ENCODE measurements at regions not wholly inside any gene's neighbourhood (a gene's known extent, or its start where the extent isn't known, plus 50 kb on each side); places are given as distances from the start of the nearest gene placed in this dataset.

- TF ChIP-seq FOXP2 (optimal IDR thresholded peaks at IDR 0.05; ENCODE audit: control extremely low read depth, extremely low read length, insufficient read depth) (no peak), EZH2 (IDR thresholded peaks at IDR 0.05) (no peak), POLR2AphosphoS5 (IDR thresholded peaks at IDR 0.05; ENCODE audit: borderline replicate concordance, low read depth, low read length) (no peak)
- H3K9me3 ChIP-seq (ENCODE audit: low read depth, low read length), result no peaks in the 10 kb centered on the region
- H3K9ac ChIP-seq (ENCODE audit: insufficient read length), result no peak overlapping the region
- H3K4me3 ChIP-seq, result no peak overlapping the region
- no peaks in the 10 kb centered on the region for H3K36me3 ChIP-seq (ENCODE audit: insufficient read depth, low read length)
- no peak for DNase-seq (ENCODE audit: low read depth, low spot score)
- H3K27ac ChIP-seq, result no peak overlapping the region
Observed at GRCh38 chr10:47136866-47137265, 163.1 kb upstream of the GDF10 start.

- H3K9ac ChIP-seq (ENCODE audit: insufficient read length), result no peak overlapping the region
- no peaks in the 10 kb centered on the region for H3K36me3 ChIP-seq (ENCODE audit: insufficient read depth, low read length)
- DNase-seq (ENCODE audit: low read depth, low spot score), result no peak
- no peaks in the 10 kb centered on the region for H3K9me3 ChIP-seq (ENCODE audit: low read depth, low read length)
- no peak overlapping the region for H3K27ac ChIP-seq
- TF ChIP-seq EZH2 (IDR thresholded peaks at IDR 0.05), result no peak
- TF ChIP-seq FOXP2 (optimal IDR thresholded peaks at IDR 0.05; ENCODE audit: control extremely low read depth, extremely low read length, insufficient read depth), result no peak
- no peak for TF ChIP-seq POLR2AphosphoS5 (IDR thresholded peaks at IDR 0.05; ENCODE audit: borderline replicate concordance, low read depth, low read length)
- no peak overlapping the region for H3K4me3 ChIP-seq
Observed at GRCh38 chr10:47137311-47137851, 162.6 kb upstream of the GDF10 start.

- DNase-seq (ENCODE audit: low read depth, low spot score), result no peak
- H3K9me3 ChIP-seq (ENCODE audit: low read depth, low read length), result no peaks in the 10 kb centered on the region
- H3K36me3 ChIP-seq (ENCODE audit: insufficient read depth, low read length), result no peaks in the 10 kb centered on the region
- no peak overlapping the region for H3K27ac ChIP-seq
- no peak overlapping the region for H3K9ac ChIP-seq (ENCODE audit: insufficient read length)
- TF ChIP-seq FOXP2 (optimal IDR thresholded peaks at IDR 0.05; ENCODE audit: control extremely low read depth, extremely low read length, insufficient read depth) (no peak), EZH2 (IDR thresholded peaks at IDR 0.05) (no peak), POLR2AphosphoS5 (IDR thresholded peaks at IDR 0.05; ENCODE audit: borderline replicate concordance, low read depth, low read length) (no peak)
- no peak overlapping the region for H3K4me3 ChIP-seq
Observed at GRCh38 chr10:47139121-47139520, 160.9 kb upstream of the GDF10 start.

DNA sequence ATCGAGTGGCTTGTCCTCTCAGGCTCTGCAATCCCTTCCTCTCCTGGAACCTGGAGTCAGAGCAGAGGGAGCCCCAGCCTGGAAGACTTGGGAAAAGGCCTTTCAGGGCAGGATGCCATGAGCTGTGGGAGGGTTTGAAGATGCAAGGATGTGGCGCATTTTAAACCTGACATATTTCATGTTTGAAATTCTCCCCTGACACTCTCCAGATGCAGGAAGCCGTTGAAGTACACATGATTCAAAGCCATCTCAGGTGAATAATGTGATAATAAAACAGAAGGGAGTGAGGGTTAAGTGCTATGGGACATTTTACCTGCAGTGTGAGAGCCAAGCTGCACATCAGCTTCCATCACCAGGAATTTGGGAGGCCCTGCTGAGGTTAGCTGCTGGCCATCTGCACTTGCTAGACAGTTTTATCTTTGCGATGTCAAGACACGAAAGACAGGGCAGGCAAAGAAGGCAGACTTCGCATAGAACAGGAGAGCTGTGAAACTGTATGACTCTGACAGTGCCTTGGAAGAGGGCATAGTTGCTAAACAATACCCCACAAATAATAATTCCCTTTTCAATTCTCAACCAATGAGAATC, 159.1 kb upstream of the GDF10 start:
- Histone ChIP-seq H3K9ac (ENCODE audit: insufficient read length) (no peak overlapping the region), H3K4me3 (no peak overlapping the region), H3K27ac (no peak overlapping the region), H3K9me3 (ENCODE audit: low read depth, low read length) (no peaks in the 10 kb centered on the region), H3K36me3 (ENCODE audit: insufficient read depth, low read length) (no peaks in the 10 kb centered on the region)
- no peak for DNase-seq (ENCODE audit: low read depth, low spot score)
- TF ChIP-seq EZH2 (IDR thresholded peaks at IDR 0.05) (no peak), POLR2AphosphoS5 (IDR thresholded peaks at IDR 0.05; ENCODE audit: borderline replicate concordance, low read depth, low read length) (no peak), FOXP2 (optimal IDR thresholded peaks at IDR 0.05; ENCODE audit: control extremely low read depth, extremely low read length, insufficient read depth) (no peak)

- Histone ChIP-seq H3K9ac (ENCODE audit: insufficient read length) (no peak overlapping the region), H3K4me3 (no peak overlapping the region), H3K27ac (no peak overlapping the region), H3K9me3 (ENCODE audit: low read depth, low read length) (no peaks in the 10 kb centered on the region), H3K36me3 (ENCODE audit: insufficient read depth, low read length) (no peaks in the 10 kb centered on the region)
- no peak for DNase-seq (ENCODE audit: low read depth, low spot score)
- TF ChIP-seq EZH2 (IDR thresholded peaks at IDR 0.05) (no peak), FOXP2 (optimal IDR thresholded peaks at IDR 0.05; ENCODE audit: control extremely low read depth, extremely low read length, insufficient read depth) (no peak), POLR2AphosphoS5 (IDR thresholded peaks at IDR 0.05; ENCODE audit: borderline replicate concordance, low read depth, low read length) (no peak)
Observed at GRCh38 chr10:47141349-47141748, 158.6 kb upstream of the GDF10 start.

DNA sequence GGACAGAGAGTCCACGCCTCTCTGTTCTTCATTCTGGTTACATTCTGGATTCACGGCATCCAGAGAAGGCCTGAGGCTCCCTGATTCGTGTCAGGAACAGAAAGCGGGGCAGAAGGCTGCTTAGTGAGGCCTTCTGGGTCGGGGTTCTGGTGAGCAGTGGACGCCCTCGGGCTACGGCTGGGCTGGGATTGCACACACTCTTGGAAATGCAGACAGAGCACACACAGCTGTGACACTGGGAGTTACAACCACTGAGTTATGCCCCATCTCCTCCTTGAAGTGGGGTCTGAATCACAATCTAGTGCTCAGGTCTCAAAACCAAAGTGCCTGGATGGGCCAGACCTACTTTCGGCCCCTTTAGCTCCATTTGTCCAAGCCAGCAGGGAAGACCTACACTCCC, 156.9 kb upstream of the GDF10 start:
- DNase-seq (ENCODE audit: low read depth, low spot score), result no peak
- Histone ChIP-seq H3K9ac (ENCODE audit: insufficient read length) (no peak overlapping the region), H3K27ac (no peak overlapping the region), H3K9me3 (ENCODE audit: low read depth, low read length) (no peaks in the 10 kb centered on the region), H3K36me3 (ENCODE audit: insufficient read depth, low read length) (no peaks in the 10 kb centered on the region), H3K4me3 (no peak overlapping the region)
- TF ChIP-seq FOXP2 (optimal IDR thresholded peaks at IDR 0.05; ENCODE audit: control extremely low read depth, extremely low read length, insufficient read depth) (no peak), POLR2AphosphoS5 (IDR thresholded peaks at IDR 0.05; ENCODE audit: borderline replicate concordance, low read depth, low read length) (no peak), EZH2 (IDR thresholded peaks at IDR 0.05) (no peak)

- no peak for TF ChIP-seq EZH2 (IDR thresholded peaks at IDR 0.05)
- no peak for TF ChIP-seq POLR2AphosphoS5 (IDR thresholded peaks at IDR 0.05; ENCODE audit: borderline replicate concordance, low read depth, low read length)
- TF ChIP-seq FOXP2 (optimal IDR thresholded peaks at IDR 0.05; ENCODE audit: control extremely low read depth, extremely low read length, insufficient read depth), result no peak
Observed at GRCh38 chr10:47143473-47143872, 156.5 kb upstream of the GDF10 start.

DNA sequence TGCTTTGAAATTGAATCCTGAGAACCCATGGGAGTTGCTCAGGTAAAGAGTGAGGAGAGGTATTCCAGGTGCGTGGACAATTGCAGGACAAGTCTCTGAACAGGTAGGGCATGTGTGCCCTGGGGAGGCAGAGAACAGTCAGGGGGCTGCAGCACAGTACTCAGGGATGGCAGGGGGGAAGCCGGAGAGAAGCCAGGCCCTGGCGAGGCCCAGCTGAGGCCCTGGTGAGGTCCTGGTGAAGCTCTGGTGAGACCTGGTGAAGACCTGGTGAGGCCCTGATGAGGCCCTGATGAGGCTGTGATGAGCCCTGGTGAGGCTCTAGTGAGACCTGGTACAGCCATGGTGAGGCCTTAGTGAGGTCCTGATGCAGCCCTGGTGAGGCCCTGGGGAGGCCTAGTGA, 155.5 kb upstream of the GDF10 start:
- Histone ChIP-seq H3K36me3 (ENCODE audit: insufficient read depth, low read length) (no peaks in the 10 kb centered on the region), H3K9ac (ENCODE audit: insufficient read length) (no peak overlapping the region)
- TF ChIP-seq EZH2 (IDR thresholded peaks at IDR 0.05), result no peak
- no peak for TF ChIP-seq FOXP2 (optimal IDR thresholded peaks at IDR 0.05; ENCODE audit: control extremely low read depth, extremely low read length, insufficient read depth)
- no peak for TF ChIP-seq POLR2AphosphoS5 (IDR thresholded peaks at IDR 0.05; ENCODE audit: borderline replicate concordance, low read depth, low read length)

More at GRCh38 chr10:47143473-47143872, 156.5 kb upstream of the GDF10 start:
- Histone ChIP-seq H3K4me3 (no peak overlapping the region), H3K9ac (ENCODE audit: insufficient read length) (no peak overlapping the region), H3K36me3 (ENCODE audit: insufficient read depth, low read length) (no peaks in the 10 kb centered on the region), H3K9me3 (ENCODE audit: low read depth, low read length) (no peaks in the 10 kb centered on the region), H3K27ac (no peak overlapping the region)
- DNase-seq (ENCODE audit: low read depth, low spot score), result no peak

More for the DNA sequence above, 155.5 kb upstream of the GDF10 start:
- no peaks in the 10 kb centered on the region for H3K9me3 ChIP-seq (ENCODE audit: low read depth, low read length)
- H3K27ac ChIP-seq, result no peak overlapping the region
- no peak for DNase-seq (ENCODE audit: low read depth, low spot score)
- H3K4me3 ChIP-seq, result no peak overlapping the region

Data from SK-N-MC (cell line).